Inflammatory macrophage treated with lipopolysaccharide for 1 hour (primary cell): ENCODE measurements at regions not wholly inside any gene's neighbourhood (a gene's known extent, or its start where the extent isn't known, plus 50 kb on each side); places are given as distances from the start of the nearest gene placed in this dataset.
"Not testable (repeated sequence)": the region's sequence is repeated elsewhere in the genome, so short reads cannot be mapped to it uniquely, and the experiment has no call there.

Experiments
- DNase-seq, 2 donors: peaks; one replicate each; pipeline ENCODE4 v3.0.0-alpha.2; 2020 to 2022

GRCh38 chr5:38756068-38756467 is 89.7 kb upstream of the OSMR start:
- DNase-seq = no peak

- DNase-seq = no peak
Observed at GRCh38 chr5:38757451-38758245, 88.2 kb upstream of the OSMR start.

- no peak for DNase-seq
Observed at GRCh38 chr5:38758774-38759600, 86.8 kb upstream of the OSMR start.

DNA sequence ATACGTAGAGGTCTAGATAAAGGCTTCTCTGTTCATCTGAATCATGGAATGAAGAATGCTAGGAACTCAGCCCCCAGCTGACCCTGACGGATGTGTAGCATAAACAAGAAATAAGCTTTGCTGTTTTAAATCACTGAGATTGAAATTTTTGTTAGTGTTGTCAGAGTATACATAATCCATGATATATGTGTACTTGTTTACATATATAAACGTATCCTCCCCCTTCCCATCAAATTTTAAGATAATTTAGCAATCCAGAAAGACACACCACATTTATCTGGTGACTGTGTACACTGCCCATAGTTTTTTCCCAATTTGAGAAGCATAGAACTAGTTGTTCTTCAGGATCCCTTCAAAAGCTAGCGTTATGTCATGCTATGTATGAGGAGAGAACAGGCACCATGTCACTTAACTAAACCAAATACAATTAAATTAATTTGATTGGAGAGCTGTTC is 80.8 kb upstream of the OSMR start:
- no peak for DNase-seq

DNA sequence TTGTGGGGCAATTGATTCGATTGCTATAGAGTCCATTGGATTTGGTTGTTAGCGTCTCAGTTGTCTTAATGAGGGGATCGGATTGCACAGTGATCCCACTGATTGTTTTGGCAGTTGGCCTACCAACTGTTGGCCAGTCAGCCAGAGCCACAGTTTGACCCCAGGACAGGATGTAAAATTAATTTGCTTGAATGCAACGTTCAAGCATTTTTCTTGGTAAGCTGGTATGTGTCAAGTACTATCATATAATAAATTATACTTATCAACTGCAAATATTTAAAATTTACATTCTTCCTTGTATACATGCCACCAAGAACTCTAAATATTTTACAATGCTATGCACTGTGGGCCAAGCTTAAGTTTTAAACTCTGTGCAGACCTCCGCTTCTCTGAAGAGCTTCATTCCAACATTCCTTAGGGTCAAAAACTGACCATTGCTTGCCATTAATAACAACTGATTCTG is 80.4 kb upstream of the OSMR start:
- no peak for DNase-seq

- no peak for DNase-seq
Observed at GRCh38 chr5:38766151-38766550, 79.7 kb upstream of the OSMR start.

DNA sequence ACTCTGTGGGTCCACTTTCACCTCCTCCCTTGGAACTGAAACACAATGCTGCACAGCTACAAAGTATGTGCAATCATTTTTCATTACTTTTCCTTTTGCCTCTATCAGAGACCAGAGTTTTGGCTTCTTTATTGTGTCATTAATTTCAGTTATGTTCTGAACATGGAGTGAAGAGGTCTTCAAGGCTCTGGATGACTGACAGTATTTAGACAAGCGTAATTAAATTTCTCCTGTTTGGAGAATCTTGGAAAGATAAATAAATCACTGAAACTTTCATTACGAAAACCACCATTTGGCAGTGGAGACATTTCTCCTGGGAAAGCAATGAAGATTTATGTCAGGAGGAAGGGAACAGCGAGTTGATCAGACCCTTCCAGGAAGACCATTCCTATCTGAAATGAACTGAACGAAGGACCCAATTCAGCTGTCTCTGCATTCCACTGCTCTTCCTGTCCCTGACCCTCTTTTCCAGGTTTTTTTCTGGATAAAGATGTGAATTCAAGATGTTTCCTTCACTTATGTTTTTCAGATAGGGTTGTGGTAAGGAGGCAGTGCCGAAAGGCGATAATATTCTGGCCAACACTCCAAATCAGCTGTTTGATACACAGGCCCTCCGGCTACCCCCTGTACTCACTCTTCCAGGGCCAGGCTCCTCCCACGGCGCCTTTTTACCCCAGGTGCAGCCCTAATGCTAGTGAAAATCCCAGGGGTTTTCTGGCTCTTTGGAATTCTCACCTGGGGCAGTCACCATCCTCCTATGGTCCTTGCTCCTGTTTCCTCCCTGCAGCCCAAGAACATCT is 77.2 kb upstream of the OSMR start:
- no peak for DNase-seq

DNA sequence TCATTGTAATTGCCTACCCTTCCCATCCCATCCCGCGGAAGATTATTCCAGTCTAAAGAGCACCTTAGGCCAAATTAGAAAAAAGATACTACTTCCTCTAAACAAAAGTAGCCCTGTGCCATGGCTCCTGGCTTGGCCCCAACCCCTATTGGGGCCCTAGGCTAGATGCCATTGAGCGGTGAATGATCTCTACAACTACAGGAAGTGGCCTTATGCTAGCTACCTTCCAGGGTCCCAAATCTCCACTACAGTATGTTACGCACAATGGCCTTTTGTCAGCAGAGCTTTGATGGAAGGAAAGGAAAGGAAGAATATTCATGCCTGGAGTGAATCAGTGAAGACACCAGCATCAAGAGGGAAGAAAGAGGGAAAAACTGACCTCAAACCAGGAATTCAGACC is 73.3 kb upstream of the OSMR start:
- DNase-seq = no peak

- DNase-seq = no peak
Observed at GRCh38 chr5:38775218-38775840, 70.5 kb upstream of the OSMR start.

GRCh38 chr5:38776149-38776896 is 69.5 kb upstream of the OSMR start:
- DNase-seq = no peak

DNA sequence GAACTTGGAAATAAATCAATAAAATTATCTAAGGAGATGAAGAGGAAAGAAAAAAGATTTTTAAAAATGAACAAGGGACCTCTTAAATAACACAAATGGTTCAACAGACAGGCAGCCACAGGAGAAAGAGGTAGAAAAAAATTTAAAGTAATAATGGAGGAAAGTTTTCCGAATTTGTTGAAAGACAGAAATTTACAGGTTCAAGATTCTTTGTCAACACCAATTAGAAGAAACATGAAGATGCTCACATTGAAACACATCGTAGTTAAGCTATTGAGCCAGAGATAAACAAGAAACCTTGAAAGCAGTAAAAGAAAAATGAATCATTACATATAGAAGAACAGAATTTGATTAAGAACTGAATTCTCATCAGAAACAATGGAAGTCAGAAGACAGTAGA is 68.7 kb upstream of the OSMR start:
- DNase-seq = no peak

- DNase-seq = no peak
Observed at GRCh38 chr5:38780316-38780715, 65.5 kb upstream of the OSMR start.

DNA sequence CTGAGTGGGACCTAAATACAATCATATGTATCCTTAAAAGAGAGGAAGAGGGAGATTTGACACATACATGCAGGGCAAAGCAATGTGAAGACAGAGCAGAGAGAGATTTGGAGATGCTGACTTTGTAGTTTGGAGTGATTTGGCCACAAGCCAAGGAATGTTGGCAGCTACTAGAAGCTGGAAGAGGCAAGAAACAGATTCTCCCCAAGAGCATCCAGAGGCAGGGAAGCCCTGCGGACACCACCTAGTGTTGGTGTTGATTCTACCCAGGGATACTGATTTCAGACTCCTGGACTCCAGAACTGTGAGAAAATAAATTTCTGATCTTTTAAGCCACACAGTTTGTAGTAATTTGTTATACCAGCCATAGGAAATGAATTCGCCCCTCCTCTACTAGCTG is 64.9 kb upstream of the OSMR start:
- no peak for DNase-seq

DNA sequence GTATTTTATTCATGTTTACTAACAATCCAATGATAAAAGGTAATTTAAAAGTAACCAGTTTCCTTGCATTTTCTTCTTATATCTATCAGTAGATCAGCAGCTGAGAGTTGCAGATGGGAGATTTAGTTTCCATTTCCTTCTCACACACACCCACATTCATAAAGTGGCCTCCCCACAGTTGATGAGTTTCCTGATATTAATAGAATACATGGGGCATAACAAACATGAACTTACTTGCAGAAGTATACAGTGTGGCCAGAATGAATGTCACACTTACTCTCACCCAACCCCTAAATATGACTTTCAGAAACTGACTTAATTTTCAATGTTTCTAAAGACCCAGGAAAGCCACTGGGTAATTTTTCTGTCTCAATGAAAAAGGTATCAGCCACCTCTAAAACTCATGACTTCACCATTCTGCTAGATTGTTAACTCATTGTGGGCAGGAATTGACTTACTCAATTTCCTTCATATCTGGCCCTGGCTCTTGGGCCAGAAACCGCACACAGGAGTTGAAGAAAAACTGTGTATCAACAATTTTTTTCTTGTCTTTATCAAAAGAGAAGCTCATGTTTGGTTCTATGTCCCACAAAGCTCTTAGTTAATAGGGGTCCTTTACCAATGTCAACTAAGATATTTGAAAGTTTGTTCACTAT is 63.5 kb upstream of the OSMR start:
- DNase-seq = no peak

DNA sequence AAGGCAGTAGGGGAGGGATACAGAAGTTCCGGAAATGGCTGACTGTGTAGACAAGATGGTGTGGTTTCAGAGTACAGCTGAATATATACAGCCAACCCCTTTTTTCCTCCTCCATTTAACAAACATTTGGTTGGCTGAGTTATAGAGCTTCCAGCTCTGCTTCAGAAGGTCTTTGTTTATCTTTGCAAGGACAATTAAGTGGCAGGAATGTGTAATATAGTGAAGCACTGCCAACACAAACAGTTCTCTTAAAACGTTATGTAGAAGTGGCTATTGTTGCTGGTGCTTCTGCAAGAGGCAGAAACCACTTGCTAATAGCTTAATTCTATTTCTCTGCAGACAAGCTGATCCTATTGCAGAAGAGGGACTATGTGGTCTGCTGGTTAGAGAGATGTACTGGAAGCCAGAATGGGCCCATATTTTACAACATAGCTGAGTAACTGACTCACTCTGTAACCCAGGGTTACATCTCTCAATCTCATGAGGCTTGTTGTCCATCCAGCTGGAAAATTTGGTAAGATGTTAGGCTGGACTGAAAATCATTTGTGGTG is 62.7 kb upstream of the OSMR start:
- no peak for DNase-seq

GRCh38 chr5:38789134-38789533 is 56.7 kb upstream of the OSMR start:
- no peak for DNase-seq

- no peak for DNase-seq
Observed at GRCh38 chr5:38789777-38790176, 56.0 kb upstream of the OSMR start.

DNA sequence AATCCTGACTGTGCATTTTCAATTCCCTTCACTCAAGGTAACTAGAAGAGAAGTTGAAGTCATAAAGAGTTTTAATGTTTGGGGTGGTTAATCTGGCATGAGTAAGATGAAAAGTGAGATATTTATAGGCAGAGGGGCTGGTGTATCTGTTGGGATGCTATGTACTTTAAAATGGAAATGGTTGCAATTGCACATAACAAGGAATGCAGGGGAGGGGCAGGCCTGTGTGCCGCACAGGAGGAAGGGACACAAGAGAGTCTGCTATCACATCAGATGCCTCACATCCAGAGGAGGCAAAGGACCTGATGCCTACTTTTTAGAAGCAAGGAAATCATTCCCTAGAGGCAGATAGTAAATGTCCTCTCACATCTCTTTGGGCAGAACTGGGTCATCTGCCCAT is 55.5 kb upstream of the OSMR start:
- no peak for DNase-seq

GRCh38 chr5:38790891-38791290 is 54.9 kb upstream of the OSMR start:
- no peak for DNase-seq

- DNase-seq = no peak
Observed at GRCh38 chr5:38793099-38793498, 52.7 kb upstream of the OSMR start.

- DNase-seq = not testable (repeated sequence)
Observed at GRCh38 chr5:38794037-38794436, 51.8 kb upstream of the OSMR start.
